ENCODE measurements at regions not wholly inside any gene's neighbourhood (a gene's known extent, or its start where the extent isn't known, plus 50 kb on each side); places are given as distances from the start of the nearest gene placed in this dataset.

DNA sequence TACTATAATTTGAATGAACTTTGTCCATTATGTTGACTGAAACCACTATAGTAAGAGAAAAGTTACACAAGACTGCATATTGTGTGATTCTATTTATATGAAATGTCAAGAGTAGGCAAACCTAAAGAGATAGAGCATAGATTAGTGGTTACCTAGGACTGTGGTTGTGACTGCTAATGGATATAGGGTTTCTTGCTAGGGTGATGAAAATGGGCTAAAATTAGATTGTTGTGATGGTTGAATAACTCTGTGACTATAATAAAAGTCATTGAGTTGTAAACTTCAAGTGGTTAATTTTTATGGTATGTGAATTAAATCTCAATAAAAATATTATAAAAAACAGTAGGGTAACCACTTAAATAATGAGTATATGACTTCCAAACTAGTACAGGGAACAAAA lies 142.9 kb upstream of the AHR start:
- no peak for TF ChIP-seq CTCF (IDR thresholded peaks at IDR 0.05; ENCODE audit: insufficient read depth, low read length, poor library complexity, severe bottlenecking)
- TF ChIP-seq EZH2phosphoT487 (conservative IDR thresholded peaks at IDR 0.05; ENCODE audit: low read length): no peak
